Right lobe of liver (tissue), 4 donors: ENCODE measurements at regions not wholly inside any gene's neighbourhood (a gene's known extent, or its start where the extent isn't known, plus 50 kb on each side); places are given as distances from the start of the nearest gene placed in this dataset.

ENCODE experiments used
- CTCF ChIP-seq, 4 donors: fragments of 200-600 bp in 3 of 4; fragments of 450-650 bp in 1 of 4; IDR thresholded peaks; one replicate each; pipeline versions ENCODE4 v1.5.1 to v1.8.0; 2016 to 2022; ENCODE audit warnings: antibody characterized with exemption in 4 of 4, mild to moderate bottlenecking in 2 of 4
- POLR2A ChIP-seq: fragments of 450-650 bp; IDR thresholded peaks from one replicate; pipeline ENCODE4 v1.6.1; 2017; ENCODE audit warnings: antibody characterized with exemption, mild to moderate bottlenecking
- donor health status: DM: no; HTN: no; CAD: no.
- donor health status: DM: no; HTN: no; CAD: no.
- donor health status: DM: no; HTN: yes; CAD: no.

GRCh38 chr16:64307431-64307830 lies 814.4 kb downstream of the CDH11 start:
- TF ChIP-seq CTCF (IDR thresholded peaks at IDR 0.05) (no peak), POLR2A (no peak)
